A673 (cell line): ENCODE measurements at regions not wholly inside any gene's neighbourhood (a gene's known extent, or its start where the extent isn't known, plus 50 kb on each side); places are given as distances from the start of the nearest gene placed in this dataset.

Experiments
- BruUV-seq: library from RNA; stranded (reverse); fragments of 400-500 nt; replicated peaks from 2 replicates; lab custom pipeline; 2021; lab: Mats Ljungman, UMichigan
- CTCF ChIA-PET: fragments of 300-600 bp; sonication (Branson Sonifier 250); formaldehyde crosslinking; loops from one replicate; lab custom pipeline; 2022; ENCODE audit warnings: antibody characterized with exemption; lab: Charles Lee
- POLR2A ChIA-PET: fragments of 300-600 bp; sonication (Branson Sonifier 250); formaldehyde crosslinking; loops from one replicate; lab custom pipeline; 2022; ENCODE audit warnings: antibody characterized with exemption; ENCODE audit not compliant: low non-redundant PET; lab: Charles Lee
- DNase-seq: peaks from one replicate; pipeline ENCODE4 v3.0.0-alpha.2; 2015; ENCODE audit warnings: low spot score
- H3K27ac ChIP-seq: fragments of 200-600 bp; sonication (generic); 2 replicates; pipeline ENCODE4 v1.5.1; 2016; ENCODE audit warnings: mixed run types, low read depth, mild to moderate bottlenecking, mixed read lengths, antibody characterized with exemption, low read length; ENCODE audit not compliant: poor library complexity, severe bottlenecking
- H3K27me3 ChIP-seq: fragments of 200-600 bp; sonication (generic); replicated peaks from 2 replicates; pipeline ENCODE4 v1.6.1; 2017; ENCODE audit warnings: mixed run types, low read depth, mild to moderate bottlenecking, mixed read lengths, antibody characterized with exemption, low read length; ENCODE audit not compliant: insufficient read depth, poor library complexity
- H3K36me3 ChIP-seq: fragments of 200-600 bp; sonication (generic); 2 replicates; pipeline ENCODE4 v1.6.1; 2016; ENCODE audit warnings: mixed run types, mild to moderate bottlenecking, mixed read lengths, antibody characterized with exemption, low read length; ENCODE audit not compliant: insufficient read depth, poor library complexity, severe bottlenecking
- H3K4me1 ChIP-seq: fragments of 200-600 bp; sonication (generic); 2 replicates; pipeline ENCODE4 v1.6.1; 2017; ENCODE audit warnings: mixed run types, mild to moderate bottlenecking, mixed read lengths, antibody characterized with exemption, low read length; ENCODE audit not compliant: insufficient read depth, poor library complexity, severe bottlenecking
- H3K4me3 ChIP-seq: fragments of 200-600 bp; sonication (generic); 2 replicates; pipeline ENCODE4 v1.5.1; 2016; ENCODE audit warnings: low read depth, mixed run types, mild to moderate bottlenecking, mixed read lengths, low read length; ENCODE audit not compliant: poor library complexity, severe bottlenecking
- H3K9me3 ChIP-seq: fragments of 200-600 bp; sonication (generic); 2 replicates; pipeline ENCODE4 v1.6.1; 2016; ENCODE audit warnings: mixed run types, low read depth, mild to moderate bottlenecking, mixed read lengths, antibody characterized with exemption, low read length; ENCODE audit not compliant: poor library complexity, severe bottlenecking
- CTCF ChIP-seq: fragments of 300-800, 200-600 bp; sonication (generic); conservative IDR thresholded peaks from 2 replicates; pipeline ENCODE4 v1.5.1; 2017; ENCODE audit warnings: low read depth, mild to moderate bottlenecking, antibody characterized with exemption, low read length, moderate library complexity, mixed read lengths
- EZH2 ChIP-seq: fragments of 200-600 bp; sonication (generic); IDR thresholded peaks from 2 replicates; pipeline ENCODE4 v1.6.1; 2017; ENCODE audit warnings: borderline replicate concordance, low read depth, mild to moderate bottlenecking, mixed read lengths, antibody characterized with exemption, low read length; ENCODE audit not compliant: poor library complexity, severe bottlenecking
- intact Hi-C: fragments of 100-400 bp; cut with micrococcal nuclease; formaldehyde crosslinking; loops from one replicate; pipeline ENCODE4 v1.10.0; 2022; ENCODE audit not compliant: unreplicated experiment

- no peak for DNase-seq
- no peaks in the 10 kb centered on the region for H3K27me3 ChIP-seq
- POLR2A ChIA-PET = no interaction called here
- BruUV-seq = no TSS peak
- H3K36me3 ChIP-seq = no peaks in the 10 kb centered on the region
- H3K4me1 ChIP-seq = no peaks in the 10 kb centered on the region
- H3K27ac ChIP-seq = no peak overlapping the region
- no peak overlapping the region for H3K4me3 ChIP-seq
- no peaks in the 10 kb centered on the region for H3K9me3 ChIP-seq
- intact Hi-C loops = no loop called here
- TF ChIP-seq CTCF = no peak
- TF ChIP-seq EZH2 = no peak
- CTCF ChIA-PET = no interaction called here
These were observed 883.4 kb upstream of the SPRY2 start for GRCh38 chr13:81224209-81224833.

- ChIA-PET CTCF (no interaction called here), POLR2A (no interaction called here)
- no peaks in the 10 kb centered on the region for H3K9me3 ChIP-seq
- DNase-seq = no peak
- no peak for TF ChIP-seq CTCF
- no peak for TF ChIP-seq EZH2
- H3K36me3 ChIP-seq = no peaks in the 10 kb centered on the region
- no peaks in the 10 kb centered on the region for H3K4me1 ChIP-seq
- no peak overlapping the region for H3K27ac ChIP-seq
- H3K4me3 ChIP-seq = no peak overlapping the region
- intact Hi-C loops = no loop called here
- no TSS peak for BruUV-seq
- no peaks in the 10 kb centered on the region for H3K27me3 ChIP-seq
These were observed 882.9 kb upstream of the SPRY2 start for GRCh38 chr13:81223778-81224177.

- POLR2A ChIA-PET = no interaction called here
- CTCF ChIA-PET = no interaction called here
- no peaks in the 10 kb centered on the region for H3K4me1 ChIP-seq
- no TSS peak for BruUV-seq
- H3K36me3 ChIP-seq = no peaks in the 10 kb centered on the region
- no peak overlapping the region for H3K27ac ChIP-seq
- no peaks in the 10 kb centered on the region for H3K9me3 ChIP-seq
- no peaks in the 10 kb centered on the region for H3K27me3 ChIP-seq
- no peak for DNase-seq
- TF ChIP-seq CTCF = no peak
- no peak for TF ChIP-seq EZH2
- H3K4me3 ChIP-seq = no peak overlapping the region
- intact Hi-C loops = no loop called here
These were observed 870.8 kb upstream of the SPRY2 start for GRCh38 chr13:81211713-81212112.
